ENCODE measurements at regions not wholly inside any gene's neighbourhood (a gene's known extent, or its start where the extent isn't known, plus 50 kb on each side); places are given as distances from the start of the nearest gene placed in this dataset.

GRCh38 chr3:34635352-34635850, 837.0 kb downstream of the PDCD6IP start:
- TF ChIP-seq POLR2A (IDR thresholded peaks at IDR 0.05; ENCODE audit: low read depth, low read length) (no peak), POLR2AphosphoS5 (IDR thresholded peaks at IDR 0.05; ENCODE audit: low read depth, low read length) (no peak), TAF1 (IDR thresholded peaks at IDR 0.05; ENCODE audit: low read depth, low read length) (no peak)
